ENCODE measurements at regions not wholly inside any gene's neighbourhood (a gene's known extent, or its start where the extent isn't known, plus 50 kb on each side); places are given as distances from the start of the nearest gene placed in this dataset.
"Not testable (repeated sequence)": the region's sequence is repeated elsewhere in the genome, so short reads cannot be mapped to it uniquely, and the experiment has no call there.

GRCh38 chr3:30484229-30484628 is 122.2 kb upstream of the TGFBR2 start:
- TF ChIP-seq CTCF, POLR2A (IDR thresholded peaks at IDR 0.05): not testable (repeated sequence)
